AG09309 (cell line): ENCODE measurements at regions not wholly inside any gene's neighbourhood (a gene's known extent, or its start where the extent isn't known, plus 50 kb on each side); places are given as distances from the start of the nearest gene placed in this dataset.

Experiments
- DNase-seq: peaks from one replicate; pipeline ENCODE4 v3.0.0-alpha.2; 2010; ENCODE audit warnings: low read depth
- H3K4me3 ChIP-seq: 2 replicates; pipeline ENCODE4 v1.5.1; 2011; ENCODE audit warnings: mild to moderate bottlenecking, low read depth, low read length, moderate library complexity; ENCODE audit not compliant: control insufficient read depth
- TF ChIP-seq, protein P1 (sequence below): IDR thresholded peaks from 2 replicates; pipeline ENCODE4 v1.5.1; 2011; ENCODE audit warnings: mild to moderate bottlenecking, low read depth, low read length, inconsistent platforms; ENCODE audit not compliant: insufficient read depth, control insufficient read depth; ENCODE audit errors: missing control alignments

DNA sequence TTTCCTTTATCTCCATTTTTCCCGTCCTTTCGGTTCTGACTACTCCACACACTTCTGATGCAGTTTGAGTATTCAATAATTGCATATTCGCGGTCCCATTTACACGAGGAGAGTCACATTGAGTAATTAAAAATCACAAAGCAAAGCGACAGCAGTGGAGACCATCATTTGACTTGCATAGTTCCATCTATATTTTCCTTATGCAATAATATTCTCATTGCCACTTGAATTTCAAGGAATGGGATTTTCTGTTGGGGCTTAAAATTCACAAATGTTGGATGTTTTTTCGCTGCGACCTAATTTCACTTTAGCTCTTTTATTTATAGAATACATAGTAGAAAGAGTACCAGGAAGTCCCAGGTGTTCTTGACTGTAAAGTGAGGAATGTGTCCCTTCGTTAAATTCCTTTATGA lies 186.8 kb downstream of the ZEB2 start:
- DNase-seq = no peak

GRCh38 chr2:144332356-144333142 lies 187.4 kb downstream of the ZEB2 start:
- TF ChIP-seq, protein P1, sequence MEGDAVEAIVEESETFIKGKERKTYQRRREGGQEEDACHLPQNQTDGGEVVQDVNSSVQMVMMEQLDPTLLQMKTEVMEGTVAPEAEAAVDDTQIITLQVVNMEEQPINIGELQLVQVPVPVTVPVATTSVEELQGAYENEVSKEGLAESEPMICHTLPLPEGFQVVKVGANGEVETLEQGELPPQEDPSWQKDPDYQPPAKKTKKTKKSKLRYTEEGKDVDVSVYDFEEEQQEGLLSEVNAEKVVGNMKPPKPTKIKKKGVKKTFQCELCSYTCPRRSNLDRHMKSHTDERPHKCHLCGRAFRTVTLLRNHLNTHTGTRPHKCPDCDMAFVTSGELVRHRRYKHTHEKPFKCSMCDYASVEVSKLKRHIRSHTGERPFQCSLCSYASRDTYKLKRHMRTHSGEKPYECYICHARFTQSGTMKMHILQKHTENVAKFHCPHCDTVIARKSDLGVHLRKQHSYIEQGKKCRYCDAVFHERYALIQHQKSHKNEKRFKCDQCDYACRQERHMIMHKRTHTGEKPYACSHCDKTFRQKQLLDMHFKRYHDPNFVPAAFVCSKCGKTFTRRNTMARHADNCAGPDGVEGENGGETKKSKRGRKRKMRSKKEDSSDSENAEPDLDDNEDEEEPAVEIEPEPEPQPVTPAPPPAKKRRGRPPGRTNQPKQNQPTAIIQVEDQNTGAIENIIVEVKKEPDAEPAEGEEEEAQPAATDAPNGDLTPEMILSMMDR = no peak
- peak; percentile 43 for DNase-seq
- peak overlapping the region; percentile 84 for H3K4me3 ChIP-seq

More for the DNA sequence above, 186.8 kb downstream of the ZEB2 start:
- H3K4me3 ChIP-seq = peak overlapping the region; percentile 60
- TF ChIP-seq, protein P1 = no peak

DNA sequence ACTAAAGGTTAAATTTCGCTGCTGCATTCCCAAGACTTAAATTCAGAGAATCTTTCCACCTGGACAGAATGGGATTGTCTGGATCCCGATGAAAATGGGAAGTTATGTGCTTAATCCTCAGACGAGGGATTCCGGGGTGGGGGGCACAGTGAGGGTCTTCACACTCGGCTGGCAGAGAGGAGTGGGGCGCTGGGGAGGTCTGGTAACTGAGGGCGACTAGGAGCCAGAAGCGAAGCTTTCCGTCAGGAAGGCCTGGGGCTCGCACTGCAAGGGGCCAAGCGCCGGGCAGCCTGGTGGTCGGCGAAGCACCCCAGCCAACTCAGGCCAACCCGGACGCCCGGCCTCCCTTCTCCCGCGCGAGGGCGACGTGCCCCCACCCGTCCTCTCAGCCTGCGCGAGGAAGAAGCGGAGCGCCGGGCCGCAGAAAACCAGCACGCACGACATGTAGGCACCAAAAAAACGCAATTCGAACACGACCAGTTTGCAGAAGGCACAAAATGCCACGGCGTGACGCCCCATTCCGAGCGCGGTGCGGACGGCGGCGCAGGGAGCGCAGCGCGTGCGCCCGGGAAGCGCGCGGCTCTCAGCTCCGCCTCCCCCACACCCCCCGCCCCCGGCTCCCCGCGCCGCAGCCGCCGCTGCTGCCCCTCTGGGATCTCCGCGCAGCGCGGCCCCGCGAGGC lies 188.1 kb downstream of the ZEB2 start:
- TF ChIP-seq, protein P1 = peak; percentile 33
- H3K4me3 ChIP-seq = peak overlapping the region; percentile 84
- DNase-seq = no peak

DNA sequence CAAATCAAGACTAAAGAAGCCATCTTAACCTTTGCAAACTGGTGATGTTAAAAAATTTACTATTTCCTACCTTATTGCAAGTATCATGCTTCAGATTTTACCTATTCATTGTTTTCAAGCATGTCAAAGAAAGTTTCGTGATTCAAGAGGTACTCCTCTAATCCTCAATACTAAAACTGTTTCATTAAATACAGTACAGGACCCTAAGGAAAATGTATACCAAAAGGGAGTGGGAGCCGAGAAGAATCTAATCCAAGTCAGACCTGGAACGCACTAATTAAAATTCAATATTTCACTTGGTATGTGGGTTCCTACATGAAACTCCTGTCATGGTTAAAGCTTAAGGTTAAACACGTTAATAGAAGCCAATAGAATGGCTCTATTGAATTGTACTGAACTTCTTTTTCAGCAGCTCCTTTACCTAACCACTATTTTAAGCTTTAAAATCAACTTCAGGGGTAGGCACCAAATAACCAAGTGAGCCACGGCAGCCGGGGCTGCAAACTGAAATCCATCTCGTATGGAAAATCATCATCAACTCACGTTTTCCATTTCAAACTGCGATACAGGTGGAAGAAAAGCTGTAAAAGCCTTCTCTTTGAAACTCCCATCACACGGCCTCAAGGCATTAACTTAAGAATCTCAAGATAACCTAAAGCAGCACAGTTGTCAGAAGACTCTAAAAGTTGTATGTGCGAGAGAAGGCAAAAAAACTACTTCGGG lies 188.8 kb downstream of the ZEB2 start:
- no peak for DNase-seq
- H3K4me3 ChIP-seq = peak overlapping the region; percentile 84
- TF ChIP-seq, protein P1 = no peak

GRCh38 chr2:144329472-144329871 lies 190.4 kb downstream of the ZEB2 start:
- no peak for DNase-seq
- TF ChIP-seq, protein P1 = no peak
- H3K4me3 ChIP-seq = no peak overlapping the region

DNA sequence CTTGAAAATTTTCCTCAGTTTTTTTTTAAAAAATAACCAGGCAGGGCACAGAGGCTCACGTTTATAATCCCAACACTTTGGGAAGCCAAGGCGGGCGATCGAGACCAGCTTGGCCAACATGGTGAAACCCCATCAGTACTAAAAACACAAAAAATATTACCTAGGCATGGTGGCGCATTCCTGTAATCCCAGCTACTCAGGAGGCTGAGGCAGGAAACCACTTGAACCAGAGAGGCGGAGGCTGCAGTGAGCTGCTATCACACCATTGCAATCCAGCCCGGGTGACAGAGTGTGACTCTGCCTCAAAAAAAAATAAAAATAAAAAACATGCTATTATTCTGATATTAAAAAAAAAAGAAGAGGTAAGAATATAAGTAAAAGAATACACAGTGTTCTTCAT lies 191.0 kb downstream of the ZEB2 start:
- no peak for DNase-seq
- TF ChIP-seq, protein P1 = no peak
- no peak overlapping the region for H3K4me3 ChIP-seq
